MM.1S (cell line): ENCODE measurements at regions not wholly inside any gene's neighbourhood (a gene's known extent, or its start where the extent isn't known, plus 50 kb on each side); places are given as distances from the start of the nearest gene placed in this dataset.

ENCODE experiments used
- DNase-seq: peaks from one replicate; pipeline ENCODE4 v3.0.0-alpha.2; 2015
- H2AFZ ChIP-seq: fragments of 300-600 bp; sonication (generic); 2 replicates; pipeline ENCODE4 v1.6.0; 2016; ENCODE audit warnings: antibody characterized with exemption, low read length
- H3F3A ChIP-seq: fragments of 300-600 bp; sonication (generic); 2 replicates; pipeline ENCODE4 v1.6.1; 2016; ENCODE audit warnings: mild to moderate bottlenecking, antibody characterized with exemption, low read length, moderate library complexity, mixed read lengths; ENCODE audit not compliant: insufficient read depth
- H3K27ac ChIP-seq: fragments of 300-600 bp; sonication (generic); 2 replicates; pipeline ENCODE4 v1.5.1; 2016; ENCODE audit warnings: mild to moderate bottlenecking, low read length
- H3K27me3 ChIP-seq: fragments of 300-600 bp; sonication (generic); replicated peaks from 2 replicates; pipeline ENCODE4 v1.6.0; 2016; ENCODE audit warnings: low read length; ENCODE audit not compliant: insufficient read depth
- H3K36me3 ChIP-seq: fragments of 300-600 bp; sonication (generic); replicated peaks from 2 replicates; pipeline ENCODE4 v1.6.1; 2016; ENCODE audit warnings: mild to moderate bottlenecking, low read length, mixed read lengths; ENCODE audit not compliant: insufficient read depth
- H3K4me1 ChIP-seq: fragments of 300-600 bp; sonication (generic); 2 replicates; pipeline ENCODE4 v1.6.1; 2016; ENCODE audit warnings: low read length, mixed read lengths
- H3K4me2 ChIP-seq: fragments of 300-600 bp; sonication (generic); 2 replicates; pipeline ENCODE4 v1.6.0; 2016; ENCODE audit warnings: low read depth, low read length
- H3K4me3 ChIP-seq: fragments of 300-600 bp; sonication (generic); 2 replicates; pipeline ENCODE4 v1.5.1; 2016; ENCODE audit warnings: low read length, mixed read lengths
- H3K79me2 ChIP-seq: fragments of 300-600 bp; sonication (generic); 2 replicates; pipeline ENCODE4 v1.6.1; 2016; ENCODE audit warnings: mixed run types, low read length, mixed read lengths
- H3K9ac ChIP-seq: fragments of 300-600 bp; sonication (generic); 2 replicates; pipeline ENCODE4 v1.6.1; 2016; ENCODE audit warnings: low read length, mixed read lengths
- H3K9me2 ChIP-seq: fragments of 300-600 bp; sonication (generic); replicated peaks from 2 replicates; pipeline ENCODE4 v1.6.1; 2016; ENCODE audit warnings: mild to moderate bottlenecking, low read length, mixed read lengths; ENCODE audit not compliant: insufficient read depth
- H3K9me3 ChIP-seq: fragments of 300-600 bp; sonication (generic); replicated peaks from 2 replicates; pipeline ENCODE4 v1.6.1; 2016; ENCODE audit warnings: mild to moderate bottlenecking, low read length, mixed read lengths; ENCODE audit not compliant: insufficient read depth
- H4K20me1 ChIP-seq: fragments of 300-600 bp; sonication (generic); 2 replicates; pipeline ENCODE4 v1.6.1; 2016; ENCODE audit warnings: mild to moderate bottlenecking, low read length, moderate library complexity, mixed read lengths; ENCODE audit not compliant: insufficient read depth
- CTCF ChIP-seq: fragments of 300-600 bp; sonication (generic); IDR thresholded peaks from 2 replicates; pipeline ENCODE4 v1.5.1; 2016; ENCODE audit warnings: antibody characterized with exemption, low read length, mixed read lengths
- EZH2 ChIP-seq: fragments of 300-600 bp; sonication (generic); optimal IDR thresholded peaks from 2 replicates; pipeline ENCODE3; 2017; ENCODE audit warnings: low read depth, mild to moderate bottlenecking, antibody characterized with exemption, low read length, mixed read lengths
- EZH2phosphoT487 ChIP-seq: fragments of 300-600 bp; sonication (generic); IDR thresholded peaks from 2 replicates; pipeline ENCODE4 v1.6.1; 2018; ENCODE audit warnings: antibody characterized with exemption, low read length

GRCh38 chr13:48594096-48594815 lies 59.5 kb upstream of the CYSLTR2 start:
- H3K9me2 ChIP-seq, result no peaks in the 10 kb centered on the region
- TF ChIP-seq CTCF (no peak), EZH2phosphoT487 (no peak), EZH2 (no peak)
- no peaks in the 10 kb centered on the region for H4K20me1 ChIP-seq
- H3K79me2 ChIP-seq, result no peaks in the 10 kb centered on the region
- no peak overlapping the region for H3K4me3 ChIP-seq
- H3K27ac ChIP-seq, result no peak overlapping the region
- H3K4me1 ChIP-seq, result no peaks in the 10 kb centered on the region
- H3K9me3 ChIP-seq, result no peaks in the 10 kb centered on the region
- H3K9ac ChIP-seq, result no peak overlapping the region
- no peak overlapping the region for H2AFZ ChIP-seq
- H3K36me3 ChIP-seq, result no peaks in the 10 kb centered on the region
- no peak overlapping the region for H3K4me2 ChIP-seq
- H3F3A ChIP-seq, result no peaks in the 10 kb centered on the region
- no peak for DNase-seq
- H3K27me3 ChIP-seq, result no peaks in the 10 kb centered on the region

DNA sequence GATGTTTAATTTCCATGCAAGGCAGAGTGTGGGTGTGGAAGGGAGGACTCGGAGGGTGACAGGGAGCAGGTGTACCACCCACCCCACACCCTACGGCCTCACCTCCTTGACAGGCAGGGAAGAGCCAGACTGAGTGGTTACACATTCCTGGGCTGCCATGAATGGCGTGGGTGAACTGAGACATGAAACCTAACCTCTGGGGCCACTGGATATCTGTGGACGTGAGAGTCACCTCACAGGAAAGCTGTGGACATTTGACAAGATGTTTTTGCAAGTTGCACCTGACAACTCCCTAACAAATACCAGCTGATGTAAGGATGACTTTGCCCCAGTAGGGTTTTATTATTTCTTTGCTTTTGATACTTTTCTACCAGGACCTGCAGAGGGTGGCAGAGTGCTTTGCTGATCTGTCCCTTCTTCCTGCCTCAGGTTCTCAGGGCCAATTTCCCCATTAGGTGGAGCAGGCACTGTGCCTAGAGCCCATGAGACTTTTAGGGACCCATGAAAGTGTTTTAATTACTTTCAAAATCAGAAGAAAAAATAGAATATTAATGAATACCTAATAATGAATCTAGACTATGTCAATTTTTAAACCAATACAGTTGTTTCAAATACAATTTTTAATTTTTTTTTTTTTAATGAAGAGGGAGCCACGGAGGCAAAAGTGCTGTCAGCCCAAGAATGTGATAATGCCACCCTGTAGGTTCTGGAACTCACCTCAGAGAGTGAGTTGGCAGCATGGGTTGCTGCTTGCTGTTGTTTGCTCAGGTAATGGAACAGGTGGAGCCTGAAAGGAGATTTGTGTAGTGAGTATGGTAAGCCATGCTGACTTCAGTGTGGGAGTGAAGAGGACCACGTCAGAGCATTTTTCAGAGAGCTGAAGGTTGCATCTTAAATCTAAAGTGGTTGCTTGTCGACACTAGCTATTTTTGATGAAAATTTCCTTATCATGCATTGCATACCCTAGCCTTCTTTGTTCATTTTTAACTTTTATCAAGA lies 58.0 kb upstream of the CYSLTR2 start:
- H3K27me3 ChIP-seq, result no peaks in the 10 kb centered on the region
- H3K4me3 ChIP-seq, result no peak overlapping the region
- no peak overlapping the region for H2AFZ ChIP-seq
- H3K36me3 ChIP-seq, result no peaks in the 10 kb centered on the region
- no peaks in the 10 kb centered on the region for H4K20me1 ChIP-seq
- H3K4me1 ChIP-seq, result no peaks in the 10 kb centered on the region
- H3K27ac ChIP-seq, result no peak overlapping the region
- no peaks in the 10 kb centered on the region for H3K79me2 ChIP-seq
- no peaks in the 10 kb centered on the region for H3K9me3 ChIP-seq
- TF ChIP-seq CTCF (peak; percentile 56), EZH2 (no peak), EZH2phosphoT487 (no peak)
- DNase-seq, result peak; percentile 48
- H3K9me2 ChIP-seq, result no peaks in the 10 kb centered on the region
- H3K9ac ChIP-seq, result no peak overlapping the region
- no peaks in the 10 kb centered on the region for H3F3A ChIP-seq
- no peak overlapping the region for H3K4me2 ChIP-seq

DNA sequence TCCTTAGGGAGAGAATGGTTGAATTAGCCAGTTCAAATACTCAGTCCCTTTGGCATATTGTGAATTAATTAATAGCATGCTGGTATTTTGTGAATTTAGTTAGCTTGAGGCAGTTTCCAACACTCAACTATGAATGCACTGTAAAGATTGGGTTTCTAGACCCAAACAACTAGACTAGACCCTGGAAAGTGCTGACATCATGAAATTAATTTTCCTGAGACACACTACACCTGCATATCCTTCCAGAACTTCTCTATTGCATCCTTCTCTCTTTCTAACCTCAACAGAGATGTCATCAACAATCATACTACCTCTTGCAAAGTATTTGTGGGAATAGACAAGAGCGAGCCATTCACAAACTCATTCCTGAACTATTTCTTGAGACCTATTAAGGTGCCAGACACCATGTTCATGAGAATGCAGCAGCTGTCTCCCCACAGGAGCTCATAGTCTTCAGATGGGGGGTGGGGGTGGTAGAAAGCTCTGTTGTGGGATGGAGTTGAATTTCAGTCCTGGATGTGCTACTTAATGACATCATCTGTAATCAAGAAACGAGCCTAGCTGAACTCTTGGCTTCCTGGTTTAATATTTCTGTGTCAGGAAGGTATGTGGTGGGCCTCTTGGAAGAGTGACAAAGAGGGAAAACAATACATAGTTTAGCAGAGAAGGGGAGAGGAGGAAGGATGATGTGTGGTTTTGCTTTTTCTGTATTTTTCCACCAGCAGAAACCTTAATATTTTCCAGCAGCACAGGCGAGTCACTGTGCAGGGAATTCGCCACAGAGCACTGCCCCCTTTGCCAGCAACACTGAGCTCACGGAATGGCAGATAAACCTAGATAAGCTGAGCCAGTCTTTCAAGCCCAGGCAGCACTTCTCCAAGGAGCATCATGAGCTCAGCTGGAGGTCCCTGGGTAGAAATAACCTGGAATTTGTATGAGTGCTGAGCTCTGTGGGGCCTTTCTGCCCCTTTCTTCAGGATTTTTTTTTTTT lies 53.1 kb upstream of the CYSLTR2 start:
- Histone ChIP-seq H2AFZ (no peak overlapping the region), H3K4me2 (no peak overlapping the region), H3K27ac (no peak overlapping the region), H3K27me3 (no peaks in the 10 kb centered on the region), H3F3A (no peaks in the 10 kb centered on the region), H3K9me2 (no peaks in the 10 kb centered on the region), H3K4me1 (no peaks in the 10 kb centered on the region), H3K9ac (no peak overlapping the region), H3K4me3 (no peak overlapping the region), H3K9me3 (no peaks in the 10 kb centered on the region), H3K36me3 (no peaks in the 10 kb centered on the region), H3K79me2 (no peaks in the 10 kb centered on the region), H4K20me1 (no peaks in the 10 kb centered on the region)
- no peak for DNase-seq
- TF ChIP-seq EZH2phosphoT487 (no peak), CTCF (no peak), EZH2 (no peak)
